ENCODE measurements at regions not wholly inside any gene's neighbourhood (a gene's known extent, or its start where the extent isn't known, plus 50 kb on each side); places are given as distances from the start of the nearest gene placed in this dataset.

DNA sequence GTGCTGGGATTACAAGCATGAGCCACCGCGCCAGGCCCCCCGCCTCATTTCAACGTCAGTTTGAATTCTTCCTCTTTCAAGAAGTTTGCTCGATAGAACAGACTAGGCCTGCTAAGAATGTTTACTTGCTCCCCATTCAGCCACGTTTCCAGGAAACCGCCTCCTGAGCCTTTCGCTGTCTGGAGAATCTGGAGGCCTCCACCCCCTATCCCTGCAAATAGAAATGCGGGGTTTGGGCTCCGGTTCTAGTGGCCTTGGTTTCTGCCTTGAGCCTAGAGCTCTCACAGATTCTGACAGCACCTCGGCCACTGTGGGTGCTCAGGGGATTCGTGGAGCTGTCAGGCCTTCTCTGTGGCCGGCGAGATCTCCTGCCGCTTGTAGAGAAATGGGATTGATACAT, 84.3 kb downstream of the UBIAD1 start:
- no peak for TF ChIP-seq EP300 (IDR thresholded peaks at IDR 0.05)
- TF ChIP-seq, protein P1, sequence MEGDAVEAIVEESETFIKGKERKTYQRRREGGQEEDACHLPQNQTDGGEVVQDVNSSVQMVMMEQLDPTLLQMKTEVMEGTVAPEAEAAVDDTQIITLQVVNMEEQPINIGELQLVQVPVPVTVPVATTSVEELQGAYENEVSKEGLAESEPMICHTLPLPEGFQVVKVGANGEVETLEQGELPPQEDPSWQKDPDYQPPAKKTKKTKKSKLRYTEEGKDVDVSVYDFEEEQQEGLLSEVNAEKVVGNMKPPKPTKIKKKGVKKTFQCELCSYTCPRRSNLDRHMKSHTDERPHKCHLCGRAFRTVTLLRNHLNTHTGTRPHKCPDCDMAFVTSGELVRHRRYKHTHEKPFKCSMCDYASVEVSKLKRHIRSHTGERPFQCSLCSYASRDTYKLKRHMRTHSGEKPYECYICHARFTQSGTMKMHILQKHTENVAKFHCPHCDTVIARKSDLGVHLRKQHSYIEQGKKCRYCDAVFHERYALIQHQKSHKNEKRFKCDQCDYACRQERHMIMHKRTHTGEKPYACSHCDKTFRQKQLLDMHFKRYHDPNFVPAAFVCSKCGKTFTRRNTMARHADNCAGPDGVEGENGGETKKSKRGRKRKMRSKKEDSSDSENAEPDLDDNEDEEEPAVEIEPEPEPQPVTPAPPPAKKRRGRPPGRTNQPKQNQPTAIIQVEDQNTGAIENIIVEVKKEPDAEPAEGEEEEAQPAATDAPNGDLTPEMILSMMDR (IDR thresholded peaks at IDR 0.05): no peak
- TF ChIP-seq POLR2AphosphoS5 (IDR thresholded peaks at IDR 0.05): no peak
